Lower lobe of right lung (tissue), 2 donors: ENCODE measurements at regions not wholly inside any gene's neighbourhood (a gene's known extent, or its start where the extent isn't known, plus 50 kb on each side); places are given as distances from the start of the nearest gene placed in this dataset.

ENCODE experiments used
- ATAC-seq, 2 donors: fragments of 200-7000 bp; cut with Tn5 transposase; one replicate each; pipeline ENCODE4 v1.9.1; 2020 to 2022; ENCODE audit warnings: mild to moderate bottlenecking in 2 of 2, moderate library complexity in 2 of 2
- DNase-seq: peaks from one replicate; pipeline ENCODE4 v3.0.0-alpha.2; 2020
- H3K27ac ChIP-seq: fragments of 200-600 bp; one replicate; pipeline ENCODE4 v1.8.0; 2022
- H3K27me3 ChIP-seq: fragments of 200-600 bp; one replicate; pipeline ENCODE4 v1.8.0; 2022; ENCODE audit warnings: low read depth
- H3K36me3 ChIP-seq: fragments of 200-600 bp; one replicate; pipeline ENCODE4 v1.8.0; 2022; ENCODE audit warnings: mild to moderate bottlenecking
- H3K4me1 ChIP-seq: fragments of 200-600 bp; one replicate; pipeline ENCODE4 v1.8.0; 2022
- H3K4me3 ChIP-seq: fragments of 200-600 bp; one replicate; pipeline ENCODE4 v1.8.0; 2022; ENCODE audit warnings: mild to moderate bottlenecking
- H3K9me3 ChIP-seq: fragments of 200-600 bp; one replicate; pipeline ENCODE4 v1.8.0; 2022
- intact Hi-C: fragments of 100-400 bp; cut with DNase I; formaldehyde crosslinking; loops from one replicate; pipeline ENCODE4 v1.11.0; 2022
- TF ChIP-seq, protein P1 (sequence below): fragments of 200-600 bp; IDR thresholded peaks from one replicate; pipeline ENCODE4 v1.8.0; 2022; ENCODE audit warnings: antibody characterized with exemption, mild to moderate bottlenecking
- donor health status: DM: no; HTN: yes; CAD: no; lungs with severe emphysema.

GRCh38 chr15:61725251-61725650, 335.0 kb downstream of the VPS13C start:
- Histone ChIP-seq H3K4me3 (no peak overlapping the region), H3K27ac (no peak overlapping the region), H3K36me3 (no peaks in the 10 kb centered on the region), H3K4me1 (no peaks in the 10 kb centered on the region), H3K27me3 (peaks cover 4% of the 10 kb centered on the region), H3K9me3 (no peaks in the 10 kb centered on the region)
- intact Hi-C loops = no loop called here
- DNase-seq = no peak
- TF ChIP-seq, protein P1, sequence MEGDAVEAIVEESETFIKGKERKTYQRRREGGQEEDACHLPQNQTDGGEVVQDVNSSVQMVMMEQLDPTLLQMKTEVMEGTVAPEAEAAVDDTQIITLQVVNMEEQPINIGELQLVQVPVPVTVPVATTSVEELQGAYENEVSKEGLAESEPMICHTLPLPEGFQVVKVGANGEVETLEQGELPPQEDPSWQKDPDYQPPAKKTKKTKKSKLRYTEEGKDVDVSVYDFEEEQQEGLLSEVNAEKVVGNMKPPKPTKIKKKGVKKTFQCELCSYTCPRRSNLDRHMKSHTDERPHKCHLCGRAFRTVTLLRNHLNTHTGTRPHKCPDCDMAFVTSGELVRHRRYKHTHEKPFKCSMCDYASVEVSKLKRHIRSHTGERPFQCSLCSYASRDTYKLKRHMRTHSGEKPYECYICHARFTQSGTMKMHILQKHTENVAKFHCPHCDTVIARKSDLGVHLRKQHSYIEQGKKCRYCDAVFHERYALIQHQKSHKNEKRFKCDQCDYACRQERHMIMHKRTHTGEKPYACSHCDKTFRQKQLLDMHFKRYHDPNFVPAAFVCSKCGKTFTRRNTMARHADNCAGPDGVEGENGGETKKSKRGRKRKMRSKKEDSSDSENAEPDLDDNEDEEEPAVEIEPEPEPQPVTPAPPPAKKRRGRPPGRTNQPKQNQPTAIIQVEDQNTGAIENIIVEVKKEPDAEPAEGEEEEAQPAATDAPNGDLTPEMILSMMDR = no peak
- ATAC-seq = no peak

- H3K36me3 ChIP-seq = no peaks in the 10 kb centered on the region
- TF ChIP-seq, protein P1 = no peak
- no peak overlapping the region for H3K4me3 ChIP-seq
- DNase-seq (no peak), ATAC-seq (no peak)
- H3K27me3 ChIP-seq = peaks cover 4% of the 10 kb centered on the region
- no peaks in the 10 kb centered on the region for H3K9me3 ChIP-seq
- H3K27ac ChIP-seq = no peak overlapping the region
- H3K4me1 ChIP-seq = no peaks in the 10 kb centered on the region
- intact Hi-C loops = no loop called here
Measured at GRCh38 chr15:61724251-61724939, 335.9 kb downstream of the VPS13C start.

DNA sequence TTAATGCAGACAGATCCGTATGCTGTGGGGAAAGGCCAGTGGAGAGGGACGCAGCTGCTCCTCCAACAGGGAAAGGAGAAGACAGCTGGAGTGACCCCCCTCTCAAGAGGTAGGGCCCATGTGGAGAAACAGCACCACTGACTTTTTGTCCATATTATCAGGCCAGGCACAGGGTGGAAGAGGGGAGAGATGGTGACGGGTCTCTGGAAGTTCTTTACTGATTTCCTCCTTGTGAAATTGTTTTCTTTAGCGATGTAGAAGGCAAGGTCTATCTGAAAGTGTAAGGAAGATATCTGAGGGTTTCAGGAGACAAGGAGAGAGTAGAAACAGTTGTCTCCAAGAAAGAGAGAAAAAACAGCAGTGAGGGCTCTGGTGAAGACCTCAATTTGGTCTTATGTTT, 338.8 kb downstream of the VPS13C start:
- ATAC-seq = no peak
- H3K27me3 ChIP-seq = peaks cover 4% of the 10 kb centered on the region
- intact Hi-C loops = no loop called here
- H3K36me3 ChIP-seq = no peaks in the 10 kb centered on the region
- no peaks in the 10 kb centered on the region for H3K9me3 ChIP-seq
- no peak overlapping the region for H3K4me3 ChIP-seq
- no peak overlapping the region for H3K27ac ChIP-seq
- H3K4me1 ChIP-seq = no peaks in the 10 kb centered on the region
- TF ChIP-seq, protein P1 = no peak
- no peak for DNase-seq

DNA sequence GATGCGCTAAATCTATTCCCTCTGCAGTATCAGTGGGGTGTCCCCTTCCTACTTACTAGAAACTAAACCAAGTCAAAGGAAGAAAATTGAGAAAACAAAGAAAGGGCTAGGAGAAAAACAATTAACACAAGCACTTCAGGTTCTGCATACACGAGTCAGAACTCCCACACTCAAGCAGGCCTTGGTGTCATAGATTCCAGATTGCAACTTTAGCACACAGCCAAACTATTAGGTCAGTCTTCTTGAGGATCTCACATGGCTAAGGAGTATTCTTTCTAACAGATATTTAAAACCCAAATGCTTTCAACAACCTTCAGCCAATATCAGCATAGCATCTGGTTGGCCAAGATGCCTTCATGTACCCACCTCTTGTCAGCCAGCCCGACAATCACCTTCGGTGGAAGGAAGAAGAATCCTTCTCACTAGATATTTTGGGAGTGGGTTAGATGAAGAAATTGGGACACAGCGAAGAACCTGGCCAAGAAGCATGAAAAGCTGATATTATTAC, 340.0 kb downstream of the VPS13C start:
- Histone ChIP-seq H3K9me3 (no peaks in the 10 kb centered on the region), H3K27ac (no peak overlapping the region), H3K27me3 (peaks cover 4% of the 10 kb centered on the region), H3K36me3 (no peaks in the 10 kb centered on the region), H3K4me1 (no peaks in the 10 kb centered on the region), H3K4me3 (no peak overlapping the region)
- ATAC-seq (no peak), DNase-seq (no peak)
- intact Hi-C loops = no loop called here
- TF ChIP-seq, protein P1 = no peak

DNA sequence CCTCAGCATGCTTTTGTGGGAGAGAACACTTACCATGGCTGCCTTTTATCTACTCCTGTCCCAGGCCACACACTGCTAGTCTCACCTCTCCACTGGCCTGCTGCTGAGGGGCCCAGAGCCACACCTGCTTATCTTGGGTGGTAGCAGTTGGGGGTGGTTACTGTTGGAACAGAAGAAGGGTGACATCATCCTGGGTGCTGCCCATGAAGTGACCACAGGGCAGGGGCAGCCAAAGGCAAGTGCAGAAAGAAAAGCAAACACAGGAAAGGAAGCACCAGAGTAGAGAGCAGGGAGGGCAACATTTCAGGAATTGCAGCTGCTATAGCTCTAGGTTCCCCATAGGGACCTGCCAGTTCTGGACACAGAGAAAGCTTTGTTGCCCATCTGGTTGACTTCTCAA, 345.2 kb downstream of the VPS13C start:
- intact Hi-C loops = no loop called here
- Histone ChIP-seq H3K27ac (no peak overlapping the region), H3K36me3 (no peaks in the 10 kb centered on the region), H3K9me3 (no peaks in the 10 kb centered on the region), H3K27me3 (no peaks in the 10 kb centered on the region), H3K4me1 (no peaks in the 10 kb centered on the region), H3K4me3 (no peak overlapping the region)
- TF ChIP-seq, protein P1 = no peak
- ATAC-seq = peak in 1 of 2 donors; percentile 46
- no peak for DNase-seq
